PC-9 (cell line): ENCODE measurements at regions not wholly inside any gene's neighbourhood (a gene's known extent, or its start where the extent isn't known, plus 50 kb on each side); places are given as distances from the start of the nearest gene placed in this dataset.

Experiments used
- BruUV-seq: library from RNA; stranded (reverse); fragments of 400-500 nt; replicated peaks from 2 replicates; lab custom pipeline; 2021; lab: Mats Ljungman, UMichigan
- CTCF ChIA-PET: fragments of 300-600 bp; sonication (Branson Sonifier 250); formaldehyde crosslinking; loops from one replicate; lab custom pipeline; 2022; ENCODE audit warnings: antibody characterized with exemption; lab: Charles Lee
- POLR2A ChIA-PET: fragments of 300-600 bp; sonication (Branson Sonifier 250); formaldehyde crosslinking; loops from one replicate; lab custom pipeline; 2022; ENCODE audit warnings: antibody characterized with exemption; ENCODE audit not compliant: unreplicated experiment; lab: Charles Lee
- DNase-seq, 2 experiments: peaks; one replicate each; pipeline versions ENCODE4 v3.0.0 to v3.0.0-alpha.2; 2015 to 2022; ENCODE audit warnings: mixed read lengths in 1 of 2
- H2AFZ ChIP-seq: fragments of 200-600 bp; sonication (generic); 2 replicates; pipeline ENCODE4 v1.8.1; 2017; ENCODE audit warnings: antibody characterized with exemption
- H3F3A ChIP-seq: fragments of 200-600 bp; sonication (generic); 2 replicates; pipeline ENCODE4 v1.8.1; 2017; ENCODE audit warnings: antibody characterized with exemption, mild to moderate bottlenecking, low read depth; ENCODE audit not compliant: insufficient read depth
- H3K27ac ChIP-seq: fragments of 200-600 bp; sonication (generic); 2 replicates; pipeline ENCODE4 v1.6.1; 2016; ENCODE audit warnings: mixed run types
- H3K27me3 ChIP-seq: fragments of 200-600 bp; sonication (generic); 2 replicates; pipeline ENCODE4 v1.6.1; 2016; ENCODE audit warnings: low read depth, mixed run types; ENCODE audit not compliant: insufficient read depth
- H3K36me3 ChIP-seq: fragments of 200-600 bp; sonication (generic); 2 replicates; pipeline ENCODE4 v1.6.1; 2016; ENCODE audit warnings: low read depth, mixed run types
- H3K4me1 ChIP-seq: fragments of 200-600 bp; sonication (generic); replicated peaks from 2 replicates; pipeline ENCODE4 v1.6.1; 2016; ENCODE audit warnings: mixed run types; ENCODE audit not compliant: insufficient read depth
- H3K4me2 ChIP-seq: fragments of 200-600 bp; sonication (generic); 2 replicates; pipeline ENCODE4 v1.6.1; 2017; ENCODE audit warnings: mixed run types
- H3K4me3 ChIP-seq: fragments of 200-600 bp; sonication (generic); 2 replicates; pipeline ENCODE4 v1.6.1; 2016; ENCODE audit warnings: mixed run types
- H3K79me2 ChIP-seq: fragments of 200-600 bp; sonication (generic); 2 replicates; pipeline ENCODE4 v1.6.1; 2017; ENCODE audit warnings: low read depth, mixed run types
- H3K9me2 ChIP-seq: fragments of 200-600 bp; sonication (generic); 2 replicates; pipeline ENCODE4 v1.8.1; 2017; ENCODE audit warnings: mild to moderate bottlenecking; ENCODE audit not compliant: insufficient read depth
- H3K9me3 ChIP-seq: fragments of 200-600 bp; sonication (generic); 2 replicates; pipeline ENCODE4 v1.8.1; 2016; ENCODE audit warnings: low read depth; ENCODE audit not compliant: insufficient read depth
- H4K20me1 ChIP-seq: fragments of 200-600 bp; sonication (generic); 2 replicates; pipeline ENCODE4 v1.8.1; 2017; ENCODE audit not compliant: insufficient read depth
- EZH2 ChIP-seq: fragments of 200-600 bp; sonication (generic); IDR thresholded peaks from 2 replicates; pipeline ENCODE4 v1.8.0; 2017; ENCODE audit warnings: antibody characterized with exemption, low read depth
- intact Hi-C: fragments of 100-400 bp; cut with micrococcal nuclease; formaldehyde crosslinking; loops from one replicate; pipeline ENCODE4 v1.10.0; 2022; ENCODE audit not compliant: unreplicated experiment
- TF ChIP-seq, protein P1 (sequence below): fragments of 200-600 bp; sonication (generic); conservative IDR thresholded peaks from 2 replicates; pipeline ENCODE4 v1.6.1; 2017; ENCODE audit warnings: mixed run types, antibody characterized with exemption, mild to moderate bottlenecking, moderate library complexity

- H4K20me1 ChIP-seq = no peaks in the 10 kb centered on the region
- peaks cover 16% of the 10 kb centered on the region; the same call in 1 of the 2 replicates for H3F3A ChIP-seq
- no peaks in the 10 kb centered on the region for H3K79me2 ChIP-seq
- intact Hi-C loops = loop anchor here (2.0 kb wide), 1 partner anchor 21 kb away; no protein-coding TSS in a partner anchor
- CTCF ChIA-PET = no interaction called here
- POLR2A ChIA-PET = interaction anchor here (0.6 kb wide), 1 partner anchor 56 kb away, joined by 3 read pairs; no protein-coding TSS in a partner anchor
- peak in 1 of 2 experiments; percentile 14 for DNase-seq
- no peaks in the 10 kb centered on the region for H3K27me3 ChIP-seq
- peak overlapping the region; percentile 35 for H3K4me2 ChIP-seq
- no peak overlapping the region for H2AFZ ChIP-seq
- no peak overlapping the region for H3K4me3 ChIP-seq
- peak overlapping the region; percentile 20; the same call in 1 of the 2 replicates for H3K27ac ChIP-seq
- H3K9me2 ChIP-seq = no peaks in the 10 kb centered on the region
- no TSS peak for BruUV-seq
- H3K36me3 ChIP-seq = no peaks in the 10 kb centered on the region
- peaks cover 14% of the 10 kb centered on the region; the same call in 1 of the 2 replicates for H3K9me3 ChIP-seq
- H3K4me1 ChIP-seq = peaks cover 28% of the 10 kb centered on the region
- no peak for TF ChIP-seq EZH2
- TF ChIP-seq, protein P1, sequence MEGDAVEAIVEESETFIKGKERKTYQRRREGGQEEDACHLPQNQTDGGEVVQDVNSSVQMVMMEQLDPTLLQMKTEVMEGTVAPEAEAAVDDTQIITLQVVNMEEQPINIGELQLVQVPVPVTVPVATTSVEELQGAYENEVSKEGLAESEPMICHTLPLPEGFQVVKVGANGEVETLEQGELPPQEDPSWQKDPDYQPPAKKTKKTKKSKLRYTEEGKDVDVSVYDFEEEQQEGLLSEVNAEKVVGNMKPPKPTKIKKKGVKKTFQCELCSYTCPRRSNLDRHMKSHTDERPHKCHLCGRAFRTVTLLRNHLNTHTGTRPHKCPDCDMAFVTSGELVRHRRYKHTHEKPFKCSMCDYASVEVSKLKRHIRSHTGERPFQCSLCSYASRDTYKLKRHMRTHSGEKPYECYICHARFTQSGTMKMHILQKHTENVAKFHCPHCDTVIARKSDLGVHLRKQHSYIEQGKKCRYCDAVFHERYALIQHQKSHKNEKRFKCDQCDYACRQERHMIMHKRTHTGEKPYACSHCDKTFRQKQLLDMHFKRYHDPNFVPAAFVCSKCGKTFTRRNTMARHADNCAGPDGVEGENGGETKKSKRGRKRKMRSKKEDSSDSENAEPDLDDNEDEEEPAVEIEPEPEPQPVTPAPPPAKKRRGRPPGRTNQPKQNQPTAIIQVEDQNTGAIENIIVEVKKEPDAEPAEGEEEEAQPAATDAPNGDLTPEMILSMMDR = no peak
Observed at GRCh38 chr14:65184032-65184764, 81.9 kb upstream of the MAX start.

GRCh38 chr14:65185829-65186228 lies 83.5 kb upstream of the MAX start:
- CTCF ChIA-PET = interaction anchor here (0.6 kb wide), 1 partner anchor 317 kb away, joined by 3 read pairs; no protein-coding TSS in a partner anchor
- Histone ChIP-seq H3F3A (peaks cover under 1% of the 10 kb centered on the region; the same call in 1 of the 2 replicates), H3K27ac (no peak overlapping the region), H3K9me2 (no peaks in the 10 kb centered on the region), H3K36me3 (no peaks in the 10 kb centered on the region), H3K4me2 (no peak overlapping the region), H3K4me3 (no peak overlapping the region), H3K79me2 (no peaks in the 10 kb centered on the region), H3K4me1 (peaks cover 12% of the 10 kb centered on the region), H4K20me1 (no peaks in the 10 kb centered on the region), H3K27me3 (no peaks in the 10 kb centered on the region), H2AFZ (no peak overlapping the region), H3K9me3 (peaks cover 14% of the 10 kb centered on the region; the same call in 1 of the 2 replicates)
- intact Hi-C loops = loop anchor here (2.0 kb wide), 1 partner anchor 19 kb away; no protein-coding TSS in a partner anchor
- no peak for DNase-seq
- TF ChIP-seq, protein P1 = no peak
- no peak for TF ChIP-seq EZH2
- POLR2A ChIA-PET = no interaction called here
- no TSS peak for BruUV-seq

GRCh38 chr14:65186951-65187350 lies 84.6 kb upstream of the MAX start:
- H3K9me2 ChIP-seq = no peaks in the 10 kb centered on the region
- CTCF ChIA-PET = interaction anchor here (0.6 kb wide), 1 partner anchor 11 kb away, joined by 8 read pairs; no protein-coding TSS in a partner anchor
- H3K79me2 ChIP-seq = no peaks in the 10 kb centered on the region
- H3K27me3 ChIP-seq = no peaks in the 10 kb centered on the region
- POLR2A ChIA-PET = no interaction called here
- H3K4me3 ChIP-seq = no peak overlapping the region
- H3K9me3 ChIP-seq = peaks cover 8% of the 10 kb centered on the region; the same call in 1 of the 2 replicates
- H2AFZ ChIP-seq = no peak overlapping the region
- TF ChIP-seq EZH2 = no peak
- TF ChIP-seq, protein P1 = no peak
- H3K27ac ChIP-seq = no peak overlapping the region
- DNase-seq = no peak
- intact Hi-C loops = no loop called here
- H3K4me2 ChIP-seq = no peak overlapping the region
- BruUV-seq = no TSS peak
- H3K36me3 ChIP-seq = no peaks in the 10 kb centered on the region
- H3K4me1 ChIP-seq = peaks cover 12% of the 10 kb centered on the region
- no peaks in the 10 kb centered on the region for H4K20me1 ChIP-seq
- no peaks in the 10 kb centered on the region for H3F3A ChIP-seq
